Endodermal cell (in vitro differentiated cells): ENCODE measurements at regions not wholly inside any gene's neighbourhood (a gene's known extent, or its start where the extent isn't known, plus 50 kb on each side); places are given as distances from the start of the nearest gene placed in this dataset.

Source experiments
- DNase-seq: peaks from one replicate; pipeline ENCODE4 v3.0.0-alpha.2; 2017
- H3K27ac ChIP-seq: 2 replicates; pipeline ENCODE4 v1.5.1; 2013; ENCODE audit warnings: mild to moderate bottlenecking, low read depth, low read length, moderate library complexity
- H3K27me3 ChIP-seq: 2 replicates; pipeline ENCODE4 v1.6.1; 2013; ENCODE audit warnings: mild to moderate bottlenecking, low read length, moderate library complexity; ENCODE audit not compliant: insufficient read depth, control insufficient read depth, poor library complexity, severe bottlenecking
- H3K36me3 ChIP-seq: 2 replicates; pipeline ENCODE4 v1.7.0; 2013; ENCODE audit warnings: mild to moderate bottlenecking, low read length, moderate library complexity; ENCODE audit not compliant: control insufficient read depth, insufficient read depth
- H3K4me1 ChIP-seq: one replicate; pipeline ENCODE4 v1.7.0; 2013; ENCODE audit warnings: low read length; ENCODE audit not compliant: control insufficient read depth, insufficient read depth
- H3K4me3 ChIP-seq: 2 replicates; pipeline ENCODE4 v1.5.1; 2013; ENCODE audit warnings: mild to moderate bottlenecking, low read length, moderate library complexity
- H3K9ac ChIP-seq: 2 replicates; pipeline ENCODE4 v1.6.1; 2013; ENCODE audit warnings: mild to moderate bottlenecking, low read length, moderate library complexity; ENCODE audit not compliant: poor library complexity, severe bottlenecking; ENCODE audit errors: extremely low read depth
- H3K9me3 ChIP-seq: 2 replicates; pipeline ENCODE4 v1.6.1; 2013; ENCODE audit warnings: mild to moderate bottlenecking, low read length, moderate library complexity; ENCODE audit not compliant: control insufficient read depth
- H3K27ac Mint-ChIP-seq: 2 replicates; pipeline ENCODE4 v1.8.0; 2020; ENCODE audit warnings: mixed read lengths
- H3K27me3 Mint-ChIP-seq: 2 replicates; pipeline ENCODE4 v1.8.0; 2021; ENCODE audit warnings: mild to moderate bottlenecking, mixed read lengths; ENCODE audit not compliant: insufficient read depth
- H3K36me3 Mint-ChIP-seq: 2 replicates; pipeline ENCODE4 v1.8.0; 2020; ENCODE audit warnings: low read depth, mixed read lengths
- H3K4me1 Mint-ChIP-seq: 2 replicates; pipeline ENCODE4 v1.8.0; 2020; ENCODE audit warnings: mixed read lengths
- H3K4me3 Mint-ChIP-seq: 2 replicates; pipeline ENCODE4 v1.8.0; 2020; ENCODE audit warnings: mild to moderate bottlenecking, moderate library complexity, mixed read lengths
- H3K9me3 Mint-ChIP-seq: 2 replicates; pipeline ENCODE4 v1.8.0; 2020; ENCODE audit warnings: mild to moderate bottlenecking, mixed read lengths
- WGBS, 2 experiments: methylation state at CpG; one replicate each; pipeline versions ENCODE4 v1.1.5 to v1.1.7; 2013; ENCODE audit warnings: missing lambda C conversion rate in 2 of 2, mixed read lengths in 1 of 2; ENCODE audit not compliant: insufficient coverage in 1 of 2, insufficient read length in 1 of 2; 5-methylcytosine and 5-hydroxymethylcytosine counted together
- TF ChIP-seq, protein P1 (sequence below): fragments of 200-600 bp; sonication (generic); conservative IDR thresholded peaks from 2 replicates; pipeline ENCODE4 v1.5.0; 2021; ENCODE audit warnings: antibody characterized with exemption, mild to moderate bottlenecking

DNA sequence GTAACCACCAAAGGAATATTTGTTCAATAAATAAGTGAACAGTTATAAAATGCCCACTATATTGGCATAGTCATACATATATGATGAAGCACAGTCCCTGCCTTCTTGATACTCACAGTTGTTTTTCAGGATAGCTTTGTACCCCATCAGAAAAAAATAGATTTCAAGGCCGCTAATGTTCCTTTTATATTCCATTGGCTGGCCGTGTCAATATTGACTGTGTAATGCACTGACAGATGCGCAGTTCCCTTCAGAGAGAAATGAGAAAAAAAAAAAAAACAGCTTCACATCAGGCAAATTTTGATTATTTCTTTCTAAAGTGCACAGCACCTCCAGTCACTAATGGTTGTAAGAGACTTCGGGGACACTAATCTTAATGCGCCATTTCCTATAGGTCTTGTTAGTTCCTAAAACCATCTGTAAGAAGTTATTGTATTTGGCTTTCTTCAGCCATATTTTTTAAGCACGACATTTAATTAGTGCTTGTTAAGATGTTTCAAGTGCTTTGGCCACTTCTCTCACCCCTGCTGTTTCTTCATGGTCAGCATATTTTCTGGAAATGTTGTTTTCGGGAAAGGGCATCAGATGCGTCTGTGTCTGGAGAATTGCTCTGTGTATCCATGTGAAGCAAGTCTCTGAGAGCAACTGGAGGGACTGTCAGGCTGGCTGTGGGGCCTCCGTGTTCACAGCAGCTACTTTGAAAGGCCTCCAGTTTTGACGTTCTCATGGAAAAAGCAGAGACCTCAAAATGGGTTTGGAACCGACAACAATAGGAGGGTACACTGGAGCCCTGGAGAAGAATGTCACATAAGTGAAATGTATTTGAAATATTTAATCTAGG lies 378.3 kb downstream of the MTX2 start:
- no peaks in the 10 kb centered on the region for H3K36me3 Mint-ChIP-seq
- no peak overlapping the region for H3K4me3 Mint-ChIP-seq
- H3K36me3 ChIP-seq = no peaks in the 10 kb centered on the region
- TF ChIP-seq, protein P1, sequence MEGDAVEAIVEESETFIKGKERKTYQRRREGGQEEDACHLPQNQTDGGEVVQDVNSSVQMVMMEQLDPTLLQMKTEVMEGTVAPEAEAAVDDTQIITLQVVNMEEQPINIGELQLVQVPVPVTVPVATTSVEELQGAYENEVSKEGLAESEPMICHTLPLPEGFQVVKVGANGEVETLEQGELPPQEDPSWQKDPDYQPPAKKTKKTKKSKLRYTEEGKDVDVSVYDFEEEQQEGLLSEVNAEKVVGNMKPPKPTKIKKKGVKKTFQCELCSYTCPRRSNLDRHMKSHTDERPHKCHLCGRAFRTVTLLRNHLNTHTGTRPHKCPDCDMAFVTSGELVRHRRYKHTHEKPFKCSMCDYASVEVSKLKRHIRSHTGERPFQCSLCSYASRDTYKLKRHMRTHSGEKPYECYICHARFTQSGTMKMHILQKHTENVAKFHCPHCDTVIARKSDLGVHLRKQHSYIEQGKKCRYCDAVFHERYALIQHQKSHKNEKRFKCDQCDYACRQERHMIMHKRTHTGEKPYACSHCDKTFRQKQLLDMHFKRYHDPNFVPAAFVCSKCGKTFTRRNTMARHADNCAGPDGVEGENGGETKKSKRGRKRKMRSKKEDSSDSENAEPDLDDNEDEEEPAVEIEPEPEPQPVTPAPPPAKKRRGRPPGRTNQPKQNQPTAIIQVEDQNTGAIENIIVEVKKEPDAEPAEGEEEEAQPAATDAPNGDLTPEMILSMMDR = no peak
- H3K4me3 ChIP-seq = no peak overlapping the region
- peaks cover 5% of the 10 kb centered on the region for H3K4me1 Mint-ChIP-seq
- H3K27me3 Mint-ChIP-seq = peaks cover 61% of the 10 kb centered on the region
- no peak overlapping the region for H3K9ac ChIP-seq
- H3K9me3 ChIP-seq = no peaks in the 10 kb centered on the region
- 89 to 95% methylated on average over 11 of the region's 11 CpGs for WGBS, 2 experiments
- H3K27ac ChIP-seq = no peak overlapping the region
- no peak overlapping the region for H3K27ac Mint-ChIP-seq
- no peaks in the 10 kb centered on the region for H3K4me1 ChIP-seq
- no peaks in the 10 kb centered on the region for H3K9me3 Mint-ChIP-seq
- peaks cover 61% of the 10 kb centered on the region for H3K27me3 ChIP-seq
- DNase-seq = no peak

DNA sequence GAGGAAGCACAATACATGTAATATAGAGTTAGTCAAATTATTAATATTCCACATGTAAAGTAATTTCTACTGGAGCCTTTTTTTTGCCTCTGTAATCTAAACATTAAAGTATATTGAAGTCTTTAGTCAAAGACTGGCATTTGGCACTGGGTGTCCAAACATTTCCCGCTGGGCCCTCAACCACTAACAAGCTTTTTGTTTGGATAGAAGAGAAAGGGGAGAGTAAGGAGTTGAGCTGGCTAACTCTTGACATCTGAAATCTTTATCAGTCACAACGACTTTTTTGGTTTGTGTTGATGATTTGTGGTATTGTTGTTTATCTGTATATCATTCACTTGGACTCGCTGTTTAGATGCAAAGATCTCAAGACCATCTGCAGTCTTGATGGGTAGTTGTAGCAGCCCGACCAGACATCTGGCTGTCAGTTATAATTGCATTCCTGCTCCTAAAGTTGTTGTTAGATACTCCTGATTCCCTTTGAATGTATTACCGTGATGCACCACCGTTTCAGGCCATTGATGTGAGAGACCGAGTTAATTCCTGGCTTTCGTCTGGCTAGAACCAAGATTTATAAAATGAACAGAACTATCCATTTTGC lies 379.6 kb downstream of the MTX2 start:
- no peaks in the 10 kb centered on the region for H3K9me3 Mint-ChIP-seq
- TF ChIP-seq, protein P1 = no peak
- no peaks in the 10 kb centered on the region for H3K36me3 Mint-ChIP-seq
- no peak overlapping the region for H3K27ac Mint-ChIP-seq
- H3K4me1 ChIP-seq = no peaks in the 10 kb centered on the region
- H3K4me3 ChIP-seq = no peak overlapping the region
- H3K9me3 ChIP-seq = no peaks in the 10 kb centered on the region
- peaks cover 5% of the 10 kb centered on the region for H3K4me1 Mint-ChIP-seq
- no peak for DNase-seq
- no peak overlapping the region for H3K27ac ChIP-seq
- peaks cover 51% of the 10 kb centered on the region for H3K27me3 Mint-ChIP-seq
- H3K36me3 ChIP-seq = no peaks in the 10 kb centered on the region
- no peak overlapping the region for H3K4me3 Mint-ChIP-seq
- H3K27me3 ChIP-seq = peaks cover 49% of the 10 kb centered on the region
- WGBS, 2 experiments = 80 to 86% methylated on average over 6 to 8 of the region's 8 CpGs
- H3K9ac ChIP-seq = no peak overlapping the region

DNA sequence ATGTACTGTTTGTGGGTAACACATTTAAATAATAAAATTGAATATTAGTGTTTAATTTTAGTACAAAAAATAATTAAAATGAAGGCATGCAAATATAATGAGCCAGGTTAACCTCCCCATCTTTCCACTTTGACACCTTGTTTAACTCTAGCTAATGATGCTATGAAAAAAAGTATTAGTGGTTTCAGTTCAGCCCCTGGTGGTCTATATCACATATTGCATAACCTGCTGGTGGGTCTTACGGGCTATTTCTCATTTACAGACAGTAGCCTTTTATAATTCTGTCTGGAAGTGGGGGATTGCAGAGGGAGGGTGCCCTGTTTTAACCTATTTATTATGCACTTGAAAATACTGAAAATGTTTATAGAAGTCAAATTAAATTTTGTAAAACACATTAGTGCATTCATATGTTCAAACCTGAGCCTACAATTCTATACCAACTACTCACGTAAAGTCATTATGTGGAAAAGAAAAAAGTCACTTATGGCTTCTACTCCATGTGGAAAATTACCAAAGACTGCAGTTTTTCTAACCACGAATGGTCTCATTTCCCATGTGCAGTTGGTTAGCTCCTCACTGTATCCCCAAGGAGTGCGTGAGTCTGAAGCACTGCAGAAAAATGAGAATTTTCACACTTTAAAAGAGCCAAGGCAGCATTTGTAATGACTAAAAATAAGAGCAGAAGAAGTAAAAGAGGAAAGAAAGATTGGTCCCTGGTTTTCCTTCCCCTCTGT lies 381.0 kb downstream of the MTX2 start:
- Mint-ChIP-seq H3K36me3 (no peaks in the 10 kb centered on the region), H3K27ac (no peak overlapping the region), H3K4me3 (no peak overlapping the region), H3K9me3 (no peaks in the 10 kb centered on the region), H3K4me1 (peaks cover 10% of the 10 kb centered on the region), H3K27me3 (peaks cover 37% of the 10 kb centered on the region)
- Histone ChIP-seq H3K9me3 (no peaks in the 10 kb centered on the region), H3K4me3 (no peak overlapping the region), H3K4me1 (no peaks in the 10 kb centered on the region), H3K27ac (no peak overlapping the region), H3K9ac (no peak overlapping the region), H3K36me3 (no peaks in the 10 kb centered on the region), H3K27me3 (peaks cover 34% of the 10 kb centered on the region)
- WGBS, 2 experiments = 92 to 97% methylated on average over 3 to 4 of the region's 4 CpGs
- TF ChIP-seq, protein P1 = peak; percentile 68
- no peak for DNase-seq
